HG03064 (cell line): ENCODE measurements at regions not wholly inside any gene's neighbourhood (a gene's known extent, or its start where the extent isn't known, plus 50 kb on each side); places are given as distances from the start of the nearest gene placed in this dataset.

Experiments used
- ATAC-seq: cut with Tn5 transposase; IDR thresholded peaks from one replicate; pipeline ENCODE4 v1.9.1; 2021; ENCODE audit warnings: low read depth; ENCODE audit not compliant: unreplicated experiment

DNA sequence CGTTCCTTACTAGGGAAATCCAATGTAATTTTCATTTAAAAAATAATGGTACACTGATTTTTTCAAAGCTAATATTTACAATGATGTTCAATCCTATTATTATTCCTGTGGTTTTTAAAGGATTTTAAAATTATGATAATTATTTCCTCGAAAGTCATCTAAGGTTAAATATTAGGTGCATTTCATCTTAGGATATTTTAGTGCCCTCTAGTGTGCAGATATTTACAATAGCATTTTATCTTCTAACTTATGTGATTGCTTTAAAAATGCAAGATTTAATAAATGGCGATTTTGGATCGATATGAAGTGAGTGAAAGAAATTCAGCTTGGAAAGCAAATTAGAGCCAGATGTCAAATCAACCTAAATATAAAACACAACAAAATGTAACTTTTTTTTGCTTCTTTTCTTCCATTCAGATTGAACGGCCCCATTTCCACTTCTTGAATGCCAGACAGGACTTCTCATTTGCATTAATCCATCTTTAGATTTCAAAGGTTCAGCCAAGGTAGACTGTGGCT lies 293.5 kb downstream of the SLC6A15 start:
- ATAC-seq, result no peak

DNA sequence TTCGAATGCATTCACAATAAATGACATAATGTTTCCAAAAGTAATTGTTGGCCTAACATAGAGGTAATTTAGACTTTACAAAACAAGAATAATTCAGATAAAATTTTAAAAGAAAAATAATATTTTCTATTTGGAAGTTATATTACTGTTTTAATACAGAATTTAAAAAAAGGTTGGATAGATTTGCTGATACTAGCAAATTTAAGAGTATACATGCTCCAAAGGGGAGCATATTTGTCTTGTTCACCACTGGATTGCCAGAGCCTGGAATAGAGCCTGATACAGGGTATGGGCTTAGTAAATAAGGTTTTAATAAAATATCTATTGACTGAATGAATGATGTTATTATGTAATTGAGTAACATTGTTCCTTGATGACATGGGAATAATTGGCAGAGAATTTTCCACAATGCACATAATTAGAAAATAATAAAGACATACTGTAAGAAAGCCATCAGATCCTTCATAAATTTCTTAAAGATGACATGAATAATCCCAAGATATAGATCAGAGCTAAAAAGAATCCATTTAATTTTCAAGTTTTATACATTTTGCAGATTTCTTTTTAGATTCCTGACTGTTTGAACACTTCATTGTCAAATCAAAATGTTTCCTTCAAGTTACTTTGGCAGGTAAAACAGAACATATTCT lies 305.3 kb downstream of the SLC6A15 start:
- ATAC-seq, result no peak

DNA sequence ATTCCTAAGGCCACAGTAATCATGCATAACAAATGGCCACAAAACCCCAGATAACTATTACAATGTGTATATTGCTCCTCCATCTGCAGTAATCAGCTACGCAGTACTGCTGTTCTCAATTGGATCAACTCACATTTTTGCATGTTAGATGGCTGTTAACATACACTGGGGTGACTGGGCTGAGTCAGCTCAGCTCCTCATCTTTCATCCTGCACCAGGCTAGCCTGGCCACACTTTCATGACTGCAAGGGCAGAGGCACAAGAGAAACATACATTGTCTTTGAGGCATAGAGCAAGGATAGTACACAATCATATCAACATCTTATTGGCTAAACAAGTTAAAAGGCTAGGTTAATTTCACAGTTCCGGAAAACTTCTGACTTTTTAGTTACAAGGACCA lies 306.6 kb downstream of the SLC6A15 start:
- ATAC-seq, result no peak

- no peak for ATAC-seq
These were observed 308.0 kb downstream of the SLC6A15 start for GRCh38 chr12:84604551-84604950.

DNA sequence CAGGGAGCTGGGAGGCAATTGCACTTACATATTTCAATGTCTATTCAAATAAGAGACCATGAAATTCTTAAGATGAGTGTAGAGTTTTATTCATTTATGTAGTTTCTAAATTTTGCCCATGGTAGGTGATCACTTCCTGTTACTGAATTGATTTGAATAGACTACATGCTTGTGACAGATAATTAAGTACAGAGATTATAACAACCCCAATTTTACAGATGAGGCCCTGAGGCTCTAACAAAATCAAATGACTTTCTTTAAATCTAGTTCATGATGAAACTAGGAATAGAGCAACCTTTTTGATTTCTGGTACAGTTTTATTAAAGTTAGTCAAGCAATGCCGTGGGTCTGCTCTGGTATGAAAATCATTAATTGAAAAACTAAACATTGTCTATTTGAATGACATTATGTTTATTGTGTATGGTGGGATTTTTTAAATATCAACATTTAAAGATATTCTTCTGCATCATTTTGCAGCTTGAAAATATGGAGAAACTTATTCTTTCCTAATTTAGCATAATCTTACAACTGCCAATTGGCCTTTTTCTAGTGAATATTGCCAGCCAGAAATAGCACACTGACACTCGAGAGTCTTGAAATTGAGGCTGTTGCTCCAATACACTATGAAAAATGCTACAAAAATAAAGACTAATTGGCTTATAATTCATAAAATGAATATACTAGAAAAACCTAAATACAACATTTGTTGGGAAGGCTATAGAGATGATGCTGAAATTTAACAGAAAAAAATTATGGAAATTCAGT lies 308.9 kb downstream of the SLC6A15 start:
- no peak for ATAC-seq

DNA sequence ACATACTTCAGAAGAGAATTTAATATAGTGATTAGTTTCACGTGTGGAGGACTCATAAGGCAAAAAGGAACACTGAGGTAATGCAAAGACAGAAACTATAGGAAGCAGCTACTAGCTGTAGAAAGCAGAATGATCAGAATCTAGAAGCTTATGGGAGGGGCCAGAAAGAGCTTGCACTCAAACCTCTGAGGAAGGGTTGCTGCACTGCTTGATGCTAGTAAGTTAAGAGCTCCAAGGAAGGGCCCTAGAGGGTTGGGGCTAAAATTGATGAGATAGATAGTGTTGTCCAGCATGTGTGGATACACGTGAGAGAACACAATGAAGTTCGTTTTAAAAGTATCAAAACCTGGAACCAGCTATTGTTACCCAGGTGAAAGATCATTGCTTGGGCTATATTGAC lies 311.1 kb downstream of the SLC6A15 start:
- ATAC-seq, result no peak

GRCh38 chr12:84599539-84599938 lies 313.1 kb downstream of the SLC6A15 start:
- ATAC-seq, result no peak

DNA sequence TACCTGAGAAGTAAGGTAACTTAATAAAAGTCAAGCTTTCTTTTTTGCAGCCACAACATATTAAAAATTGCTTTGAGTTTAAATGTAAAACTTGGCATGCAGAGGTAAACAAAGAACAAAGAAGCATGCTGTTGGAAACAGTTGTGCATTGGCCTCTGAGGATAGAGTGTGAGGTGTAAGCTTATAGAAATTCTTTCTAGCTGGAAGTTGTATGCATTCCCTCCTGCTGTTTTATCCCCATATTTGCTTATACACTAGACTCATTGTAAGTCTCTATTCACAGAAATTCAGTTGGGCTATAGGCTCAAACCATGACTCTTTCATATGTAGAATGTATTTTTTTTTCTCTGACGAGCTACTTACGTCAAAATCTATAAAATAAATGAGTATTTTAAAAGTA lies 316.3 kb downstream of the SLC6A15 start:
- no peak for ATAC-seq

- ATAC-seq, result no peak
These were observed 318.4 kb downstream of the SLC6A15 start for GRCh38 chr12:84594157-84594556.

- ATAC-seq, result no peak
These were observed 326.7 kb downstream of the SLC6A15 start for GRCh38 chr12:84585776-84586395.

DNA sequence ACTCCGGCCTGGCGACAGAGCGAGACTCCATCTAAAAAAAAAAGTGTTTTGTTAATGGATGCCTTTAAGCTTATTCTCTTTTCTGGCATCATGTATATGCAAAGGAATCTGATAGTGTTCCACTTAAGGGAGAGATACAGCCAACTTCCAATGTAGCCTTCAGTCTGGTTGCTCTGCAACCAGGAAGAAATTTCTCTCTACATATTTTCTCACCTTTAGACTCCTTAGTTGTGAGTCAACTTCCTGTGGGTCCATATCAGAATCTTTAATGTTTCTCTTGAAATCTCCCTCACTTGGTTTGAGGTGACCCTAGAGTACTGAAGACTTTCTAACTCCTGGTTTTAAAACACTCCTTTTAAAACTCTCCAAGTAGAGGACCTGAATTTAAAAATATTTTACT lies 340.4 kb downstream of the SLC6A15 start:
- ATAC-seq, result no peak

DNA sequence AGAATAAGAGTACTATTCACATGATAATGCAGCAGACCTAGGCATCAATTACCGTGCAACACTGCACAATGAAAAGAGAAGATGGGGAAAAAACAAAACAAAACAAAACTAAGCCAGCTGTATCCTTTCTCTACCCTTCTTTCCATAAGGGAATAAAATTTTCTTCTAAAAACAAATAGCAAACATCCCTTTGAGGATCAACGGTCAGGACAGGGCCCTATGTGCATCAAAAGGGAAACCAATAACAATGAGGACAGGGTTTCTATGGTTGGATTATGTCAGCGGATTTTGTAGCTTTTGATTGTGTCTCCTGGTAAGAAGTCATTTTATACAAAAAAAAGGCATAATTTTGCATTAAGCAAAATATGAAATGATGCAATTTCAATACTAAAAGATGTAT lies 350.3 kb downstream of the SLC6A15 start:
- ATAC-seq, result no peak

- ATAC-seq, result no peak
These were observed 351.2 kb downstream of the SLC6A15 start for GRCh38 chr12:84561351-84561750.

GRCh38 chr12:84554199-84554723 lies 358.3 kb downstream of the SLC6A15 start:
- no peak for ATAC-seq

DNA sequence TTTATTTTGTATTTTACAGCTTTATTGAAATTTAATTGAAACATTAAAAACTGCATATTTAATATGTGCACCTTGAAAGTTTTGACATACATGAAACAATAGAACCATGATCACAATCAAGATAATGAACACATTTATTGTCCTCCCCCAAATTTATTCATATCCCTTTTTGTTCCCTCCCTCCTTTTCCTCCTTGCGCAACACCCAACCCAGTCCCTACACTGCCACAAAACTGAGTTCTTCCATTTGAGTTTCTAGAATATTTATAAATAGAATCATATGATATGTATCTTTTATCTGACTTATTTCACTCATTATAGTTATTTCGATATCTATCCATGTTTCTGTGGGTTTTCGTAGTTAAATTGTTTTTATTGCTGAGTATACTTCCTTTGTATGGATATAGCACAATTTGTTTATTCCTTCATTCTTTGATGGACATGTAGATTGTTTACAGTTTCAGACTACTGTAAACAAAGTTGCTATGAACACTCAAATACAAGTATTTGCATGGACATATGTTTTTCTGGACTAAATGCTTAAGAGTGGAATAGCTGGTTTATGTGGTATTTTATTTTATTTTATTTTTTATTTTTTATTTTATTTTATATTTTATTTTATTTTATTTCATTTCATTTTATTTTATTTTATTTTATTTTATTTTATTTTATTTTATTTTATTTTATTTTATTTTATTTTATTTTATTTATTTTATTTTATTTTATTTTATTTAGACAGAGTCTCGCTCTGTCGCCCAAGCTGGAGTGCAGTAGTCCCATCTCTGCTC lies 359.1 kb downstream of the SLC6A15 start:
- ATAC-seq, result no peak

- no peak for ATAC-seq
These were observed 361.2 kb downstream of the SLC6A15 start for GRCh38 chr12:84551373-84551772.

DNA sequence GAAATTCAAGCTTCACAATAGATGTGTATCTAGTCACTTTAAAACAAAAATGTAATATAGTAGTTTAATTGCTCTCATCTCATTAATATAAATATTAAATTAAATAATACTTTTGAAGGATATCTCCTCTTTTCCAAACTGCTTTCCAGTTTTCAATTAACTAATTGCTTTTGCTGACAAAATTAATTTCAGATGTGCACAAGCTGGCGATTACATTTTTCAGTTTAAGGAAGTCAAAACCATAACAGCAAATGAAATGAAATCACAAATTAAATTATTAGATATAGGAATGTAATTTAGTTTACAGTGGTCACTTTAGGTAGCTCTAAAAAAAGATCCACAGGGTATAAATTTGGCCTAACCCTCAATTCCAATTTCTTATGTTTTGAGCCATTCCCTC lies 362.1 kb downstream of the SLC6A15 start:
- ATAC-seq, result no peak

DNA sequence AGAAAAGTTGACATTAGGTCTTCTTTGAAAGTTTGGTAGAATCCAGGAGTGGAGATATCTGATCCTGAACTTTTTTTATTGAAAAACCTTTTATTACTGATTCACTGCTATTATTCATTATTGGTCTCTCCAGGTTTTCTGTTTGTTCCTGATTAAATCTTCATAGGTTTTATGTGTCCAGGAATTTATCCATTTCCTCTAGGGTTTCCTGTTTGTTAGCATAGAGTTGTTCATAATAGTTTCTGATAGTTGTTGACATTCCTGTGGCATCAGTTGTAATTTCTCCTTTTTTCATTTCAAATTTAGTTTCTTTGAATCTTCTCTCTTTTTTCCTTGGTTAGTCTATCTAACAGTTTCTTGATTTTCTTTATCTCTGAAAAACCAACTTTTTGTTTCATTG lies 370.3 kb downstream of the SLC6A15 start:
- no peak for ATAC-seq

DNA sequence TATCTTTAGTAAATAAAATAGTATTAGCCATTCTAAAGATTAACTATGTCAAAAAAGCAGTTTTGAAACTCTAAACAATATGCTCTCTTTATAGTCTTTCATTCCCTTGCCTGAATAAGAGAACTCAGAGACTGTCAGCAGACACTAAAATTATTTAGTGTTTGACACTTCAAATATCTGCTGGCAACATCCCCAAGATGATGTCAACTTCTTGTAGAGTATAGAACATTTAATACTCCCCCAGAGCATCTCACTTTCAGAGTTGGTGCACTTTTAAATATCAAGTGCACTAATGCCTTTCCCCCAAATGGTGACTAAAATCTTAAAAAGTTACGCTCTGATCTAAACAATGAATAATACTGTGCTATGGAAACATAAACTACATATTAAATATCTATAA lies 374.9 kb downstream of the SLC6A15 start:
- ATAC-seq, result no peak

DNA sequence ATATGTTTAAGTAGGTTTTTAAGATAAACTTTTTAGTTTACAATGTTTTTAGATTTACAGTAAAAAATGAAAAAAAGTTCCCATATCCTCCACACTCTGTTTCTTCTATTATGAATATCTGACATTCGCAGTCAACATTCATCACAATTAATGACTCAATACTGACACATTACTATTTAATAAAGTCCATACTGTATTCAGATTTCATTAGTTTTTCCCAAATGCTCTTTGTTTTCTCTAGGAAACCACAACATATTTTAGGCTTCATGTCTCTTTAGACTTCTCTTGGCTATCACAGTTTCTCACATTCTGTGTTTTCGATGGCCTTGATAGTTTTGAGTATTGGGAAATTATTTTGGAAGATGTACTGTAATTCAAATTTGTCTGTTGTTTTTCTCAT lies 399.8 kb downstream of the SLC6A15 start:
- ATAC-seq, result no peak

DNA sequence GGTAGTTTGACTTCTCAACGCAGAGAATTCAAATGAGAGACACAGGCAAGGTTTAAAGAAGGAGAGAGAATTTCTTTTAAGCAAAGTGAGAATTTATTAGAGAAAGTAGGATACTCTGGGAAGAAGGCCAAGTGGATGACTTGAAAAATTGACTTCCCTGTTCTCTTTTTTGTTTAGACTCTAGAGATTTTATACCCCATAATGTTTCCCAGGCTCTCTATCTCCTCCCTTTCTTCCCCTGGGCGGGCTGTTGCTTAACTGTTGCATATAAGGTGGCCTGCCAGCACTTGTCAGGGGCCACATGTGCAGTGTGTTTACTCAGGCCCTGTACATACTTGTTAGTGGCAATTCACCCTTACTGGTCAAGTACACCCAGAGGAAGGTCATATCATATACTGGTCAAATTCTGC lies 403.7 kb downstream of the SLC6A15 start:
- ATAC-seq, result no peak
